ENCODE measurements at regions not wholly inside any gene's neighbourhood (a gene's known extent, or its start where the extent isn't known, plus 50 kb on each side); places are given as distances from the start of the nearest gene placed in this dataset.

DNA sequence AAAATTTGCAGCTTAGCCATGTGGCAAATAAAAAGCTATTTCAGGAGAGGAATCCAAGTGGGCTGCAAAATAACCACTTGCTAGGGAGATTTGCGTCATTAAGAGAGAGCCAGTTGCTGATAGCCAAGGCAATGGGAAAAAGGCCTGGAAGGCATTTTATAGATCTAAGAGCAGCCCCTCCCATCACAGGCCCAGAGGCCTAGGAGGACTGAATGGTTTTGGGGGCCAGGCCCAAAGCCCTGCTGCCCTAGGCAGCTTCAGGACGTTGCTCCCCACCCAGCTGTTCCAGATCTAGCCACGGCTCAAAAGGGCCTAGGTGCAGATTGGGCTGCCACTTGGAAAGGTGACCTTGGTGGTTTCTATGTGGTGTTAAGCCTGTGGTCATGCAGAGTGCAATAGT is 169.0 kb downstream of the AASDHPPT start:
- Mint-ChIP-seq H3K9me3 (peaks cover 30% of the 10 kb centered on the region), H3K36me3 (ENCODE audit: low read depth) (peaks cover 6% of the 10 kb centered on the region)

DNA sequence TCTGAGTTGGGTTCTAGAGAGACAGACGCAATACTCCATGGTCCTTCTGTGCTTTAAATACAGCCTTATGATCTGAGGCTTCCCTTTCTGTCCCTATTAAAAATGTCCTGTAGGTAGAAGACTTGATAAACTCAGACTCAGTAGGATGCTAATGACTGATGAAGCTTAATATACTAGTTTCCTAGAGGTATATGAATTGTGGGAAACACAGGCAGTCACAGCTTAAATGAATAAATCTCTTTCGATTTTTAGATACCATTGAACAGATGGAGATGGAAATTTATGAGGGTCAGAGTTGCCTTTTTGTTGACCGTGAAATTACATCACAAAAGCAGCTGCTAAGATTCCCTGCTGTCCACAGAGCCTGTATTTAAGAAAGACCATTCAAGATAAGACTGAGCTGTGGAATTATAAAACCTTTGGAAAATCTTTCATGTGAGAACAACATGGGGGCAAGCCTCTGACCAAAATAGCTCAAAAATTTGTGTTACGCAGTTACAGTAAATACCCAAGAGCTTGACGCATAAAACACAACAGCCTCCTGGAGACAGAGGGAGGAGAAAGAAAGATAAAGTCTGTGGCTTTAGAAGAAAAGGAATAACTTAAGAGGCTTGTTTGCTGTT is 172.3 kb downstream of the AASDHPPT start:
- H3K36me3 Mint-ChIP-seq (ENCODE audit: low read depth): peaks cover 6% of the 10 kb centered on the region
- H3K4me1 Mint-ChIP-seq: peaks cover 10% of the 10 kb centered on the region
- peaks cover 4% of the 10 kb centered on the region for H3K27me3 Mint-ChIP-seq (ENCODE audit: low read depth, poor library complexity)
- TF ChIP-seq, protein P1, sequence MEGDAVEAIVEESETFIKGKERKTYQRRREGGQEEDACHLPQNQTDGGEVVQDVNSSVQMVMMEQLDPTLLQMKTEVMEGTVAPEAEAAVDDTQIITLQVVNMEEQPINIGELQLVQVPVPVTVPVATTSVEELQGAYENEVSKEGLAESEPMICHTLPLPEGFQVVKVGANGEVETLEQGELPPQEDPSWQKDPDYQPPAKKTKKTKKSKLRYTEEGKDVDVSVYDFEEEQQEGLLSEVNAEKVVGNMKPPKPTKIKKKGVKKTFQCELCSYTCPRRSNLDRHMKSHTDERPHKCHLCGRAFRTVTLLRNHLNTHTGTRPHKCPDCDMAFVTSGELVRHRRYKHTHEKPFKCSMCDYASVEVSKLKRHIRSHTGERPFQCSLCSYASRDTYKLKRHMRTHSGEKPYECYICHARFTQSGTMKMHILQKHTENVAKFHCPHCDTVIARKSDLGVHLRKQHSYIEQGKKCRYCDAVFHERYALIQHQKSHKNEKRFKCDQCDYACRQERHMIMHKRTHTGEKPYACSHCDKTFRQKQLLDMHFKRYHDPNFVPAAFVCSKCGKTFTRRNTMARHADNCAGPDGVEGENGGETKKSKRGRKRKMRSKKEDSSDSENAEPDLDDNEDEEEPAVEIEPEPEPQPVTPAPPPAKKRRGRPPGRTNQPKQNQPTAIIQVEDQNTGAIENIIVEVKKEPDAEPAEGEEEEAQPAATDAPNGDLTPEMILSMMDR (IDR thresholded peaks at IDR 0.05): no peak
- peak overlapping the region; percentile 41 for H3K27ac Mint-ChIP-seq
- no peak overlapping the region for H3K4me3 Mint-ChIP-seq
- no peak for DNase-seq
- H3K9me3 Mint-ChIP-seq: peaks cover 30% of the 10 kb centered on the region

More for the DNA sequence above, 169.0 kb downstream of the AASDHPPT start:
- Mint-ChIP-seq H3K27me3 (ENCODE audit: low read depth, poor library complexity) (peaks cover 4% of the 10 kb centered on the region), H3K27ac (no peak overlapping the region), H3K4me1 (peaks cover 10% of the 10 kb centered on the region), H3K4me3 (no peak overlapping the region)
- TF ChIP-seq, protein P1 (IDR thresholded peaks at IDR 0.05): no peak
- DNase-seq: no peak

DNA sequence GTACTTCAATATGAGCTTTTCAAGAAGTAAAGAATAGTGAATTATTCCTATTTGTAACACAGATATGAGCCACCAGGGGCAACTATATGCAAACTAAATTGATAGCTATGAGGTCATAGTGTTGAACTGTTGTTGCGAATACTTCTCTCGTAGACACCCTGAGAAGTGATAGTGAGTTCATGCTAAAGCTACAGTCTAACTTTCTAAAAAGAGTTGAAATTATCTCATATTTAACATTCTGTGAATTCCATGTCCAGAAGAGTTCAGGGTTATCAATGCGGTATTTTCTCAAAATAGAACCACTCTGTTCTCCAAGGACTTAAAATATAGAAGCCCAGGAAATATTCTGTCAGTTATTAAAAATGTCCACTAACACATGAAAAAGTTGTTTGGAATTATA is 185.4 kb downstream of the AASDHPPT start:
- H3K4me3 Mint-ChIP-seq: no peak overlapping the region

DNA sequence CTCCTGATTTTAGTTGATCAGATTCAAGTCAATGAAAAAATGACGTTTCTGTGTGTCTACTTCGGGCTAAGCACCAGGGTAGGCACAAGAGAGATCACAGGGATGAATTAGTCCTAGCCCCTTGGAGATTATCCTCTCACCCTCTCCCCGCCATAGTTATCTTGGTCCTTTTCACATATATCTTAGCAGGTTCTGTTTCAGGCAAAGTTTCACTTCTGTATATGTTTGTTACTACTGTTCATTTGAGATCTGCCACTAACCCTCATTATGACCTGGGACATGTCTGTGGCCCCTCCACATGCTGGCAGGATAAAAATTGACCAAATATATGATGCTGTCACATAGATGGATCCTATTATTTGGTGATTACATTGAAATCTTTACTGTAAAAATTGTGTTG is 186.1 kb downstream of the AASDHPPT start:
- Mint-ChIP-seq H3K36me3 (ENCODE audit: low read depth) (no peaks in the 10 kb centered on the region), H3K27me3 (ENCODE audit: low read depth, poor library complexity) (no peaks in the 10 kb centered on the region), H3K9me3 (peaks cover 18% of the 10 kb centered on the region), H3K4me1 (no peaks in the 10 kb centered on the region), H3K4me3 (no peak overlapping the region), H3K27ac (no peak overlapping the region)
- TF ChIP-seq, protein P1 (IDR thresholded peaks at IDR 0.05): no peak
- DNase-seq: no peak

More for the DNA sequence above, 185.4 kb downstream of the AASDHPPT start:
- H3K27ac Mint-ChIP-seq: no peak overlapping the region
- no peak for DNase-seq
- TF ChIP-seq, protein P1 (IDR thresholded peaks at IDR 0.05): no peak
- no peaks in the 10 kb centered on the region for H3K27me3 Mint-ChIP-seq (ENCODE audit: low read depth, poor library complexity)
- peaks cover 12% of the 10 kb centered on the region for H3K9me3 Mint-ChIP-seq
- no peaks in the 10 kb centered on the region for H3K4me1 Mint-ChIP-seq
- H3K36me3 Mint-ChIP-seq (ENCODE audit: low read depth): no peaks in the 10 kb centered on the region

DNA sequence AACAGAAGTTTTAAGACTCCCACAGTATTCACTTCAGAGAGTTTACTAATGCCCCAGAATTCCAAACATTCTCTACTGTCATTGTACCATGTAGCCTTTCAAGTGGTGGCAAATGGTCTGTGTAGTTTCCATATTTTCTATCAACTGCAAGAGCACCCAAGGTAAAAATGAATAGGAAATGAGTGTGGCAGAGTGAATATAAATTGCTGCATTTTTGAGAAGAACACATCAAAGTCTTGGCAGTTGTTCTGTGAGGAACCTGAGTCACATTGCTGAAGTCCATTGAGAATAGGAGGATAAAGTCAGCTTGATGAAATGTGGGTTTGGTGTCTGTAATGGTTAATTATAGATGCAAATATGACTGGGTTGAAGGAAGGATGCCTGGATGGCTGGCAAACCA is 193.6 kb downstream of the AASDHPPT start:
- Mint-ChIP-seq H3K4me1 (no peaks in the 10 kb centered on the region), H3K36me3 (ENCODE audit: low read depth) (no peaks in the 10 kb centered on the region)

More for the DNA sequence above, 193.6 kb downstream of the AASDHPPT start:
- no peaks in the 10 kb centered on the region for H3K27me3 Mint-ChIP-seq (ENCODE audit: low read depth, poor library complexity)
- DNase-seq: no peak
- peaks cover 15% of the 10 kb centered on the region for H3K9me3 Mint-ChIP-seq
- no peak overlapping the region for H3K27ac Mint-ChIP-seq
- TF ChIP-seq, protein P1 (IDR thresholded peaks at IDR 0.05): no peak
- H3K4me3 Mint-ChIP-seq: no peak overlapping the region

Measured in nephron progenitor cell (in vitro differentiated cells).